Activated CD4-positive, alpha-beta T cell treated with anti-CD3 and anti-CD28 coated beads, Interleukin-2, amount 50 U/mL, for 24 hours (primary cell): ENCODE measurements at regions not wholly inside any gene's neighbourhood (a gene's known extent, or its start where the extent isn't known, plus 50 kb on each side); places are given as distances from the start of the nearest gene placed in this dataset.

ENCODE experiments used
- DNase-seq, 2 donors: peaks; one replicate each; pipeline ENCODE4 v3.0.0-alpha.2; 2020; ENCODE audit warnings: low read depth in 1 of 2, low spot score in 1 of 2

DNA sequence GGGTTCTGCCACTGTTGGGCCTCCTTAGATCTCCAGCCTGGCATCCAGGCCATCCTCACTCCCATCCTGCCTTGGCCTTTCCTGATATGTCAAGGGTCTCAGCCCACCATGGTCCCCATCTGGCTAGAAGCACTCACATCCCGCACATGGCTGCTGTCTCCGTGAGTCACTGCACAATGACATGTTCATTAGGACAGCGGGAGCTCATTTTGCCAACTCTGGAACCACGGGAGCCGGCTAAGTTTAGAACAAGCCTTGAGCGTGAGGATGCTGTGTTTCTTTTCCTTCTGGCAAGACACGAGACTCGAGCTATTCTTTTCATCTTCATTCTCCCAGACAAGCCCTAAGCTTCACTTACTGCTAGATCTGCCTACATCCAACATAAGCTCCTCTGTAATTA lies 65.7 kb upstream of the KSR1 start:
- DNase-seq = no peak

DNA sequence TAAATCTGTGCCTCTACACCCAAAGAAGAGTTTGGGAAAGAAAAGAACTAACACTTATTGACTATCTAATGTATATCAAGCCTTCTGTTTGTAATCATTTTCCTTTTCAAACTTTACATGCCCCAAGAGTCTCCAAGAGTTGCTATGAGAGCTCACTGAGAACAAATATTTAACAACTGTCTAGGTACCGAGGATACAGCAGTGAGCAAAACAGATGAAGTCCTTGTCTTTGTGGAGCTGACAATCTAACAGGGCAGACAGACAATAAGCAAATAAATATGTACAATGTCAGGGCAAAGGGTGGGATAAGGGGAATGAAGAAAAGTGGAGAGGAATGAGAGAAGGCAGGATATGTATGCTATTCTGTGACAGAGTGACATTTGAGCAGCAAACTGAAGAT lies 64.8 kb upstream of the KSR1 start:
- DNase-seq = no peak

DNA sequence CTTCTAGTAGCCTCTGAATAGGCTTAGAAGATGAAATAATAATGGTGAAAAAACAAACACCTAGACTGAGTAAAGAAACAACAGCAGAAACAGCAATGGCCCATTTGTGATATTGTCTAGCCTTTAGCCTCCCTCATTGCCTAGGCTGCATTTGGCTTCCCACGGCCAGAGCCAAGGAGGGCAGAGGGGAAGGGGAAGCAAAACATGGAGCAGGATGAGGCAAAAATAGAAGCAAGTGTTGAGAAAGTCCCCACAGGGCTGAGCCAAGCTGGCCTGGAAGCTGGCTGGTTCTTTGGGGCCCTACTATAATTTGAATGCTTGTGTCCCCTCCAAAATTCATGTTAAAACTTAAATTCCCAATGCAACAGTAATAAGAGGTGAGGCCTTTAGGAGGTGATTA lies 60.2 kb upstream of the KSR1 start:
- no peak for DNase-seq

DNA sequence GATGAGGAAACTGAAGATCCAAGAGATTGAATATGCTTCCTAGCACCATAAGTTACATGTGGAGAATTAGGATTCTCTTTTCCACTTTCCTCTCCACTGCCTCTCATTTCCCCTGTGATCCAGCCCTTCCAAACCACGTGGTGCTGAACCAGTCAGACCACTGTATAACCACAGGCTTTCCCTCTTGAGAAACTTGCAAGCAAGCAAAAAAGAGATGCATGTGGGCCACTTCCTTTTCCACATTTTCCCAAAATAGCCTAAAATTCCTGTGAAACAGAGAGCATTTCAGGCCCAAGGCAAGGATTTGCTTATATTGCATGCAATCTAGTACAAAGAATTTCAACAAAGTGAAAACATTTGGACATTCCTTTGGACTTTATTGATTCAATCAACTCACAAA lies 59.3 kb upstream of the KSR1 start:
- DNase-seq = no peak

DNA sequence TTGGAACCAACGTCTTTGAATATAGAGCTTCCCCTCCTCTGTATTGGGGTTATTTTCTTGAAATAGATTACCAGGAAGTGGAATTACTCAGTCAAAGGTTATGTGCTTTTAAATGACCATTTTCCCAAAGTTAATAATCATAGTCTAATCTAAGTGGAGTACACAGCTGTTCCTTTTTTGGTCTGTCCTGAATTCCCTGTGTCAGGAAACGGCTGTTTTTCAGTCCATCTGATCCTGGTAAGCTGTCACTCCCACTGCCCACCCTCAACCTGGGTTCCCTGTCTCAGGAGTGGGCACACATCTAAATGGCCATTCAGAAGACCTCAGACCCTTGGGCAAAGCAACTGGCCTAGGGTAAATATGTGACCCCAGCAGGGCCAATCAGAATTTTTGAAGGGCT lies 57.6 kb upstream of the KSR1 start:
- no peak for DNase-seq

DNA sequence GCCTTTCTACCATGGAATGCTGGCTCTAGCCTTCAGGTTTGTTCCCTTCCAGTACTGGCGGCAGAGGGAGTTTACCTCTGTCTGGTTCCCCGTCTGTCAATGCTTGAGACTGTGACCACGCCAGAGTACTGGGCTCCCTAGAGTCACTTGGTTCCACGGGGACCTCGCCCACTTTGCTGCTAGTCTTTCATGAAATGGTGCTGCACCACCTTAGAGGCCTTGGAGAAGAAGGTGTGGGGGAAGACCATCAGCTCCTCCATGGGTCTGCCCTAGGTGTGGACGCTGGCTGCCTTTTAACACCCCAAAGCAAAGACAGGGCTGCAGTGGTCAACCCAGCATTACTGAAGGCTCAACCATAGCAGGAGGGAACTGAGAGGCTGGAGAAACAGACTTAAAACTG lies 55.3 kb upstream of the KSR1 start:
- no peak for DNase-seq

DNA sequence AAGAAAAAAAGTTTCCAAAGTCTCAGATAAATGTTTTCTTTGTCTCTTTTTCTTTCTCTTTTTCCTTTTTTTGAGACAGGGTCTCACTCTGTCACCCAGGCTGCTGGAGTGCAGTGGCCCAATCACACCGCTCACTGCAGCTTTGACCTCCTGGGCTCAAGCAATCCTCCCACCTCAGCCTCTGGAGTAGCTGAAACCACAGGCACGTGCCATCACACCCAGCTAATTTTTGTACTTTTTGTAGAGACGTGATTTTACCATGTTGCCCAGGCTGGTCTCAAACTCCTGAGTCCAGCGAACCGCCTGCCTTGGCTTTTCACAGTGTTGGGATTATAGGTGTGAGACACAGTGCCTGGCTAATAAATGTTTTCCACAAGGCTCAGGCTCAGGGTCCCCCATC lies 53.3 kb upstream of the KSR1 start:
- no peak for DNase-seq

DNA sequence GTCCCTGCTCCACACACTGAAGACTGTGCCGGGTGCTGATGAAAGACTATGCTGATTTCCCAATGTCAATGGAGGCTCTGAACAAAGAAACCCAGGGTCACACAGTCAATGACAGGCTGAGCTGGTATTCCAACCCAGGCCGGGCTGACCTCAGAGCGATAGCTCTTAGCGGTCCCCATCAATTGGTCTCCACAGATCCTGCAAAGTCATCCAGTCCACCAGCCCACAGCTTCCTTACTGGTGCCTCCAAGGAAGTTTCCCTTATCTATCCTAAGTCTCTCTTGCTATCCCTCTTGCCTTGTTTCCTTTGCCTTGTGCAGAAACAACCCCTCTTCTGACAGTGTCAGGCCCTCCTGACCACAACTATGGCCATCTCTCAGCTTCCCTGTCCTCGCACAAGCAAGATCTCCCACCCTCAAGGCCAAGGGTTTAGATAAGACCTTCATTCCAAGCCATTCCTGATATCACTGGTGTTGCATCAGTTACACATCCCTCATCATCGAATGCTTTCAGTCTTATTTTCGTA lies 52.7 kb upstream of the KSR1 start:
- no peak for DNase-seq

DNA sequence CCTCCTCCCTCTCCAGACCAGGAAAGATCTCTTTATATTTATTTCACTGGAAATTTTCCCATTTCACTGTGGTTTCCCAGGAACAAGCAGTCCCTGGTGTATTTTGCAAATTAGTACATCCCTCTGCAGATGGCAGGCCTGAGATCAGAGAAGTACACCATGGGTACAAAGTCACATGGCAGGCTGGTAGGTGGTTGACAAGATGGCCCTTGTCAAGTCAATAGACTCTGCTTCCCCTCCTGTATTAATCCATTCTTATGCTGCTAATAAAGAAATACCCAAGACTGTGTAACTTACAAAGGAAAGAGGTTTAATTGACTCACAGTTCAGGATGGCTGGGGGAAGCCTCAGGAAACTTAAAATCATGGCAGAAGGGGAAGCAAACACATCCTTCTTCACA lies 51.6 kb upstream of the KSR1 start:
- no peak for DNase-seq
